CD4-positive, alpha-beta T cell treated with Interleukin-15 for 4 hours (primary cell): ENCODE measurements at regions not wholly inside any gene's neighbourhood (a gene's known extent, or its start where the extent isn't known, plus 50 kb on each side); places are given as distances from the start of the nearest gene placed in this dataset.

Experiments used
- DNase-seq: peaks from one replicate; pipeline ENCODE4 v3.0.0-alpha.2; 2020; ENCODE audit warnings: low spot score

- DNase-seq = peak; percentile 70
These were observed 285.8 kb upstream of the GRIP1 start for GRCh38 chr12:66964629-66965028.

DNA sequence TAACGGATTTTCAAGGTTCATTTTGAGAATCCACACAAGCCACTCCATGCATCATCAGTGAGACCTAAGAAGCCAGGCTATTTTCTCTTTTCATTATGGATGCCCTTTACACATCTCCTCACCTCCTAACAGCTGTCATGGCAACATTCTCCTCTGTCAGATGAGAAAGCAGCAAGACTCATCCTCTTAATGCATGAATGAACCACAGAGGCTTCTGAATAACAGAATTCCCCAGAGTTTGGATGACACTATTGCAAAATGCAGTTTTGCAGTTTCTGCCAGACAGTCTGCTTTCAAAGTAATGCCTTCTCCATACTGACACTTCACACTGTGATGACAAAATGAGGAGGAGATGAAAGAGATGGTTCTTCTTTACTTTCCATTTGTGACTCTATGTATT, 286.7 kb upstream of the GRIP1 start:
- DNase-seq = peak; percentile 13

- DNase-seq = no peak
These were observed 292.9 kb upstream of the GRIP1 start for GRCh38 chr12:66971816-66972215.

DNA sequence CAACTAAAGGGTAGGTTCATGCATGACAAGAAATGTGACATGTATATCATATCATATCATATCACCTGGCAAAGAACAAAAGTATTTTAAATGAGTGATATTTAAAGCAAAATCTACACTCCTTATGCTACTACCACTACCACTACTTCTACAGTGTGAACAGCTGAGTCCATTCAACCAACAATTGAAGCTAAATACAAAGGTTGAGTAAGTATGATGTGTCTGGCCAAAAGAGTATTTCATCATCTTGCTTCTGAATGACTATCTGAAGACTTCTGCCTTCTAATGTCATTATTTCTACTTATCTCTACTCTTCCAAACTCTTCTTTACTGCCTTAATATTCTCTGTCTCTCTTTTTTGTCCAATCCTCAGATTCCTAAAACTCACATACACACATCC, 292.6 kb upstream of the CAND1 start:
- no peak for DNase-seq

DNA sequence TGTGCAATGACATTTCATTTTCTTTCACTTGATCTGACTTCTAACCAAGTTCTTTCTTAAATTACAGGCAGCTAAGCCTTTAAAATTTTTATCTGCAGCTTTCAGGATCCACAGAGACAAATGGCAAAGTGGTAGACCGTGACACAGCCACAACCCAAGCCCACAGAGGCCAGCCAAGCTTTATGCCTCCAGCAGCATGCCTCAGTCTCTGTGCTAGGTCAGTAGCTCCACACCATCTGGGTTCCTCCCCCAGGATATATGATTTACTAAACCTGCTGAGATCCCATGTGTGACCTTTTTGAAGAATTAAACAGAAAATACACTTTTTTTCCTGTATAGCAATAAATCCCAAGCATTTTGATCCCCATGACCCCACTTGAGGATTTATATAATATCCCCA, 290.4 kb upstream of the CAND1 start:
- DNase-seq = no peak

GRCh38 chr12:66979251-66979650, 289.9 kb upstream of the CAND1 start:
- DNase-seq = no peak

- no peak for DNase-seq
These were observed 285.1 kb upstream of the CAND1 start for GRCh38 chr12:66984077-66984476.

- no peak for DNase-seq
These were observed 284.2 kb upstream of the CAND1 start for GRCh38 chr12:66984962-66985361.

DNA sequence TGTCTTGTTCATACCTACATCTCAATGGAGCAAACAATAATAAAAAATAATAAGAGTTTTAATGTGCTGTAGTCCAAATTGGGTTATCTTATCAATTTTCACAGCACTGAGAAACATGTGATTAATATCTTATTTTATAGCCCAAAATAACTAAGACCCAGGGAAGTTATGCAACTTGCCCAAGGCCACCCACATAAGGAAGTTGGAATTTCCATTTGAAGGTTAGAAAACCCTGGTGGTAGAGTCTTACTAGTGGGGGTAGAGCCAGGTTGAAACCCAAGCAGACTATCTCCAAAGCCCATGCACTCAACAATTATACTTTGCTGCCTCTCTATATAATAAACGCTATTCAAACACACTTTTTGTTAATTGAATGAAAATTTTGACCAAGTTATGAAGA, 270.0 kb upstream of the CAND1 start:
- no peak for DNase-seq

- no peak for DNase-seq
These were observed 267.9 kb upstream of the CAND1 start for GRCh38 chr12:67001251-67001650.

DNA sequence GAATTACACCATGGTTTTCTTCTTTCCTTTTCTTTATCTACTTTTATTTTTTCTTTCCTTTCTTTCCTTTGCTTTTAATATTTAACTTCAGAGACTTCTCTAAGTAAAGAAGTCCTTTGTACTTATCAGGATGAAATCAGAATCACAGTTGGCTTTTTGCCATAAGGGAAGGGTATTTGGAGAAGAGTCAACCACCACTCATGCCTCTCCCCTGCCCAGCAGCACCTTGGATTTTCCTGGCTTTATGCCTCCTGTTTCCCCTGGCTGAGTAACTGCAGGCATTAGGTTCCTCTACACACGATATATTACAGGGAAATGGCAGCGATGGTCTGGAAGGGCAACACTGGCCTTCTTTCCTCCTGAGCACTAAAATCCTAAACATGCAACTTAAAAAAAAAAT, 266.4 kb upstream of the CAND1 start:
- DNase-seq = no peak

DNA sequence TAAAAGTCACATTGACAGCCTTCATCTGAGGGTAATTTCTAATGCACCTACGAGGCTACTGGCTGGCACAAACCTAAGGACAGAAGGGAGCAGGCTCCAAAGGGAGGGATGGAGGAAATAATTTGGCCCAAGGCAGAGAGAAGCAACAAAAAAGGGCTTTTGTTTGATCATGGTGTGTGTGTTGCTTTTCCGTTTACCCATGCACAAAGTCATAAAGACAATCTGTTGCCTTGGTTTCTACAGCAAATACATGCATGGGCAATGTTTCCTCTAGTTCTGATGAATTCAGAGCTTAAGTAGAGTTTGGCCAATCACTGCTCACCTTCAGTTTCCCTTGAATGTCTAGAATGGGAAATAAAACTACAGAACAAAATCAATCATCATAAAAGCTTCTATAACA, 262.5 kb upstream of the CAND1 start:
- no peak for DNase-seq

- DNase-seq = no peak
These were observed 254.5 kb upstream of the CAND1 start for GRCh38 chr12:67014642-67015041.

DNA sequence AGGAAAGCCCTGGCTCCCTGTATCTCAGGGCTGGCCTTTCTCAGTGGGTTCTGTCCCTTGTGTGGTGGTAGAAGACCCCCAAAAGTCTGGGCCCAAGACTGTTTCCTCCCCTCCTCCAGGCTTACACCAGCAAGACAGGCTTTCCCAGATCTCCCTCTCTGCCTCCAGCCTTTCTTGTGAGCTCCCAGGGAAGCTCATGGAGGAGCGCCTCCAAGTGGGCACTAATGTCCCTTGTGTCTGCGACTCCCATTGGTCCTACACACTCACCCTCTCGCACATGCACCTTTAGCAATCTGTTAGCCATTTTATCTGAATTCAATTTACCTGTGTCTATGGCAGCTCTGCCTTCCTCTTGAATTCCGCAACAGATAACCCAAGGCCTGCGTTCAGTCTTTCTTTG, 251.1 kb upstream of the CAND1 start:
- DNase-seq = no peak

- DNase-seq = no peak
These were observed 250.1 kb upstream of the CAND1 start for GRCh38 chr12:67019070-67019469.

GRCh38 chr12:67025543-67026114, 243.5 kb upstream of the CAND1 start:
- DNase-seq = peak; percentile 38

- no peak for DNase-seq
These were observed 242.5 kb upstream of the CAND1 start for GRCh38 chr12:67026487-67027246.

DNA sequence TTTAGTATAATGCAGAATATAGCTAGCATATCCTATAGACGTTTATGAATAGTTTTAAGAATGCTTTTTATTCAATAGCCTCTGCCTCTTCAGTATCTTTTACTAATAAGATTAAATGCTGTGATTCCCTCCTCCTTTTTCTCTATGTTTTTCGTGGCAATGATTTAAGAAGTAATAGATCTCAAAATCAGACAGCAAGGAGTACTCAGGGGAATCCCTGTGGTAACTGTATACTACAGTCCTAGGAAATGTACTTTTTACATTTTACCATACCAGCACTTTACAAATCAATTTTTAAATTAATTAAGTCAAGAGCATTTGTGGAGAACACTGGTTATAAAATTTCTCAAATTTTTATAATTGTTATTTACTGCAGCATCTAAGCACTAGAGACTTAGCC, 240.6 kb upstream of the CAND1 start:
- no peak for DNase-seq

DNA sequence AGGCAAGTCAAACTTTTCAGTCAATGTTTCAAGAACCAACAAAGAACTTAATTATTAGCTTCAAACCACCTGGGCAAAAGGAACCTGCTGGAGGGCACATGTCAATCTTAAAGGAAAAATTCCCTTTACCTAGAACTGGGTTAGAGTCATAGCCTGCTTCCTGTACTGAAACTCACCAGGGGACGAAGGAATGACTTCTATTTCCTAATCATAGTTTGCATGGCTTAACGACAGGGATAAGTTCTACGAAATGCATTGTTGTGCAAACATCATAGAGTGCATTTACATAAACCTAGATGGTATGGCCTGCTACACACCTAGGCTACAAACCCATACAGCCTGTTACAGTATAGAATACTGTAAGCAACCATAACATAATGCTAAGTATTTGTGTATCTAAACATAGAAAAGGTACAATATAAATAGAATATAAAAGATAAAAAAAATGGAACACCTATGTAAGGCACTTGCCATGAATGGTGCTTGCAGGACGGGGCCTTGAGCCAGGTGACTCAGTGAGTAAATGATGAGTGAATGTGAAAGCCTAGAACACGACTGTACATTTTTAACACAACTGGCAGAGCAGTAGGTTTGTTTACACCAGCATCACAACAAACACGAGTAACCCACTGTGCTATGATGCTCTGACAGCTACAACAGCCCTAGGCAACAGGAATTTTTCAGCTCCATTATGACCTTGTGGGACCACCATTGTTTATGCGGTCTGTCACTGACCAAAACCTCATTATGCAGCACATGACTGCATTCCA, 234.9 kb upstream of the CAND1 start:
- no peak for DNase-seq

GRCh38 chr12:67035121-67035520, 234.0 kb upstream of the CAND1 start:
- no peak for DNase-seq

DNA sequence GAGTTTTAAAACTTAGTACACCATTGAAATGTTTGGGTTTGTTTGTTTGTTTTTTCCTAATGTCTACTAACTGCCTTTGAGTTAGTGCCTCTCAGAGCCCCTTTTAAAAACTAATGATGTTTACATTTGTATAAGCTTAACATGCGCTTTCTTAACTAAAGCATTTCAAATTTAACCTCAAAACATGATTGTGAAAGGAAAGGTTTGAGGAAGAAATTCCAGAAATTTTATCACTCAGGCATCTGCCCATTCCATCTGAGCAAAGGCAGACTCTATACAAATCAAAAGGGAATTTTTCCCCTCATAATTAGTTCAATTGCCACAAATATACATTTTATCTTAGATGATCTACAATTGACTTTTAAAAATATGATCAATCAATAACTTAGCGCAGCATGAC, 230.7 kb upstream of the CAND1 start:
- DNase-seq = no peak

GRCh38 chr12:67039995-67040860, 228.9 kb upstream of the CAND1 start:
- no peak for DNase-seq

- DNase-seq = no peak
These were observed 228.4 kb upstream of the CAND1 start for GRCh38 chr12:67040861-67041137.
